GM18507 (cell line): ENCODE measurements at regions not wholly inside any gene's neighbourhood (a gene's known extent, or its start where the extent isn't known, plus 50 kb on each side); places are given as distances from the start of the nearest gene placed in this dataset.
"Not testable (repeated sequence)": the region's sequence is repeated elsewhere in the genome, so short reads cannot be mapped to it uniquely, and the experiment has no call there.

Source experiments
- DNase-seq: peaks from one replicate; pipeline ENCODE4 v3.0.0; 2011; ENCODE audit warnings: low read depth; ENCODE audit not compliant: insufficient read length; ENCODE audit errors: extremely low spot score
- FAIRE-seq: peaks from 2 replicates; lab custom pipeline; 2011; peaks lifted over from hg19 to GRCh38; lab: Jason Lieb, UNC

GRCh38 chr12:103011974-103012763, 54.7 kb downstream of the ASCL1 start:
- no peak for DNase-seq
- FAIRE-seq, result no peak

- FAIRE-seq (no peak), DNase-seq (no peak)
These were observed 55.4 kb downstream of the ASCL1 start for GRCh38 chr12:103012884-103013283.

GRCh38 chr12:103013741-103014300, 56.3 kb downstream of the ASCL1 start:
- DNase-seq (no peak), FAIRE-seq (no peak)

- FAIRE-seq (no peak), DNase-seq (no peak)
These were observed 58.9 kb downstream of the ASCL1 start for GRCh38 chr12:103016381-103016780.

- DNase-seq (no peak), FAIRE-seq (peak; percentile 48)
These were observed 63.4 kb downstream of the ASCL1 start for GRCh38 chr12:103020839-103021238.

- no peak for DNase-seq
- FAIRE-seq, result no peak
These were observed 64.2 kb downstream of the ASCL1 start for GRCh38 chr12:103021538-103022218.

- no peak for FAIRE-seq
These were observed 67.2 kb downstream of the ASCL1 start for GRCh38 chr12:103024650-103025049.

GRCh38 chr12:103026643-103027042, 69.2 kb downstream of the ASCL1 start:
- FAIRE-seq, DNase-seq: not testable (repeated sequence)

More at GRCh38 chr12:103024650-103025049, 67.2 kb downstream of the ASCL1 start:
- no peak for DNase-seq

GRCh38 chr12:103028881-103029639, 71.6 kb downstream of the ASCL1 start:
- FAIRE-seq (no peak), DNase-seq (no peak)

GRCh38 chr12:103036581-103037214, 79.2 kb downstream of the ASCL1 start:
- FAIRE-seq, result no peak
- no peak for DNase-seq

GRCh38 chr12:103043531-103044486, 86.3 kb downstream of the ASCL1 start:
- FAIRE-seq (no peak), DNase-seq (no peak)

GRCh38 chr12:103046154-103046553, 88.7 kb downstream of the ASCL1 start:
- FAIRE-seq (no peak), DNase-seq (no peak)

- FAIRE-seq (no peak), DNase-seq (no peak)
These were observed 92.8 kb downstream of the ASCL1 start for GRCh38 chr12:103050273-103050672.

GRCh38 chr12:103053089-103053488, 95.6 kb downstream of the ASCL1 start:
- FAIRE-seq, result no peak
- DNase-seq, result no peak

- FAIRE-seq (no peak), DNase-seq (no peak)
These were observed 116.2 kb downstream of the ASCL1 start for GRCh38 chr12:103073630-103074029.

GRCh38 chr12:103075848-103076247, 118.4 kb downstream of the ASCL1 start:
- no peak for FAIRE-seq
- DNase-seq, result no peak

GRCh38 chr12:103077108-103077773, 119.8 kb downstream of the ASCL1 start:
- DNase-seq, result no peak
- no peak for FAIRE-seq

- DNase-seq (no peak), FAIRE-seq (no peak)
These were observed 128.1 kb downstream of the ASCL1 start for GRCh38 chr12:103085541-103085940.
